HG03432 (cell line): ENCODE measurements at regions not wholly inside any gene's neighbourhood (a gene's known extent, or its start where the extent isn't known, plus 50 kb on each side); places are given as distances from the start of the nearest gene placed in this dataset.

Experiments used
- ATAC-seq: cut with Tn5 transposase; IDR thresholded peaks from one replicate; pipeline ENCODE4 v1.9.1; 2021; ENCODE audit warnings: mild to moderate bottlenecking, moderate library complexity; ENCODE audit not compliant: unreplicated experiment

DNA sequence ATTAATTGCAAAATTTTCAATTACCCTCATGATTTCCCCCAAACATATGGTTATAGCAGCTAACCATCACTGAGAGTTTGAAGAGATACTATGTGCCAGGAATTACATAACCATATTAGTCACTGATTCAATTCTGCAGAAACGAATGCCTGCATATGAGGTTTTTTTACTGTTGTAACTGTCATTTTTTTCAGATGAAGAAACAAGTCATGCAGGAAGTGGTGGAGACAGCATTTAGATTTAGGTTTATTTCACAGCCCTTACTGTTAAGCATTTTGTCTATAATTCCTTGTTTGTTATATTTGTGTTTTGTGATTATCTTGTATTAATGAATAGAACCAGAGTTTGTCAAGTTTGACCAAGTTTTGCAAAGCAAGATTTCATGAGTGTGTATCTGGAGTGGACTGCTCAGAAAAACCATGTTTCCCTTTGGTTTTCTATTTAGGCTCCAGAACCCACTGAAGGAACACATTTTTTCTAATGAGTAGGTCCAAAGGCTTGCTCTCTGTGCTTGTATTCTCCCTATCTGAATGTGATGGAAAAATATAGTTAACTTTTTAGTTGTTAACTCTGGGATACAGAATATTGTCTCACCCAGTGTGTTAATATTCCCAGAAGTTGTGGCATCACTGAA lies 308.5 kb upstream of the ADAMTS5 start:
- ATAC-seq: no peak

DNA sequence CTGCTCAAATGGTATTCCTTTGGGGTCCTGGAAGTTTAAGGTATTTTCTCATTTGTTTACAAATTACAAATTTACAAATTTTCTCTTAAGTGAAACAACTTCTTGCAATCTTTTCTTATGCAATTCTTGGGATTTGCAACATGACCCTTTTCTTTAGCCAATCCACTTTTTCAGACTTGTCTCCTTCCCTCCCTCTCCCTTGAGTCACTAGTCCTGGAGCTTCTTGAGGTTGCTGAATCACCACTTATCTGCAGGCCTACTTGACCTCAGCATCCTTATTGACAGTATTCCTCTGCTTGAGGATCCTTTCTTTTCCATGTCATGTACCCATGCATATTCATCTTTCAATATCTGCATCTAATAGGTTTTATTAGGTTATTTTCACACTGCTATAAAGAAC lies 302.8 kb upstream of the ADAMTS5 start:
- no peak for ATAC-seq

DNA sequence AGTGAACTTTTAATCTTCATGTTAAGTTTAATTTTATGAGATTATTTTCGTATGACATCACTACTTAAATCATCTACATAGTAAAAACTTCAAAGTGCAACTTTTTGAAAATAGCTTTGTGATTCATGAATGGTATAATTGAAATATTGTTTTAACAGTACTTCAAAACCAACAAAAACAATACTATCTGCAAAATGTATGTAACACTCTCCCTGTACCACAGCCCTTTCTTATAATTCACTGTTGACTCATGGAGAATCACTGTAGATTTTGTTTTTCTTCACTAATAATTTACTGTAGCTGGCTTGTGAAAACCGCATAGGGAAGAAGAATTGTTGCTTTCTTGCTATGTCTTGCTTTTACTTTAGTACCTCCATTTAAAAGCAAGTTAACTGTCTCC lies 301.4 kb upstream of the ADAMTS5 start:
- ATAC-seq: no peak

DNA sequence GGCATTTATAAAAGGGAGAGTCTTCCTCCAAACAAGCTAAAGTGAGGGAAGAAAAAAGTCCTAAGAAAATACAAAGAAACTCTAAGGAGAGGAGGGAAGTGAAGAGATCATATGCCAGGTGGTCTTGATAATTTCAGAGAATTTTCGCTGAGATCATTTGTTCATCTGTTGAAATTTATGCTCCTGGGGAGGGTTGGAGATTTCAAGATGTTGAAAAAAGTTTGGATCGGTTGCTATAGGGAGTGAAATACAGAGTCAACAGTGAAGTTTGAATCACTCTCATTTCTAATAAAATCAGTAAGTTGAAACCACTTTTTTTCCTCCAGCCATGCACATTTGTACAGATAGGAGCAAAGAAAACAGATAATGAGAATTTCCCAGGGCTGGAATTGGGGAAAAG lies 299.1 kb upstream of the ADAMTS5 start:
- ATAC-seq: no peak

DNA sequence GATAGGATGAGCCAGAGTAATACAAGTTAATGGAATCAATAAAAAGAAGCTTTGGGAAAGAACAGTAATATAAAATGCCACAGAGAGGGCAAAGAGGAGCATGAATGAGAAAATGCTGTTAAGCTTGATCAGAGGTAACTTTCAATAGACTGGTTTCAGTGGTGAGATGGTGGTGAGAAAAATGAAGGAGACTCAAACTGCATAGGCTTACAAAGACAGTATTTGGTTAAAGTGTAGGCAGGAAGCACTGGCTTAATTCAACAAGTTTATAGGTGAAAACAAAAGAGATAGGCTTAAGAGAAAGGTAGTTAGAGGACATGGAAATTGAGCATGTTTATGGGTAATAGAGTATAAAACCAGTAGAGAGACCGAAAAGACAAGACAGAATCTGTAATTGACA lies 298.6 kb upstream of the ADAMTS5 start:
- ATAC-seq: no peak

DNA sequence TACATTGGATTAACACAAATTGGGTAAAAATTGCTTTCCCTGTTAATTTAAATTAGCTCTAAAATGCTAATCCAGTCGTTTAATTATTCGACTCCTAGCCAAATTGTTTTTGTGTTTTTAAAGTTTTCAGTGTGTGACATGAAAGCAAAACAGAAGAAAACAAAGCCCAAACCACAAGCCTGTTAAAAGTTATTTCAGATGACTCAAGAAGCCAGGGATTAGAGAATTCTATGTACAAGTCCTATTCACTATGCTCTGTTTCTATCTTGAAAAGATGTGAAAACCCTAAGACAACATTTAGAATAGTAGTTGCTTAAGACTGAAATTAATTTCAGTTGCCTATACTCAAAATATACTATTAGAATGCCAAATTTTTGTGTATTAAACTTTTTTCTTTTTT lies 294.8 kb upstream of the ADAMTS5 start:
- ATAC-seq: no peak

DNA sequence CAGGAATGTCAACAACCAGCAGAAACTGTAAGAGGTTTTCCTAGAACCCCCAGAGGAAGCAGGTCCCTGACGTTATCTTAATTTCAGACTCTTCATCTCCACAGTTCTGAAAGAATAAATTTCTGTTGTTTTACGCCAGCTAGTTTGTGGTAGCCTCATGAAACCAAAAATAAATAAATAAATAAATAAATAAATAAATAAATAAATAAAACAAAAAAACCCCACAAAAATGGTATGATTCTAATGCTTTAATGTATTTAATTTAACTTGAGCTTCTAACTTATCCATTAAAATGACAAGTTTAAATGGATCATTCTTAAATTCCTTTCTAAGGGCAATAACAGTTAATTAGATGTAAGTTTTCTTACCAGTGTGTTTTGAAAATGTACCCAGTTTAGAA lies 293.8 kb upstream of the ADAMTS5 start:
- ATAC-seq: no peak

DNA sequence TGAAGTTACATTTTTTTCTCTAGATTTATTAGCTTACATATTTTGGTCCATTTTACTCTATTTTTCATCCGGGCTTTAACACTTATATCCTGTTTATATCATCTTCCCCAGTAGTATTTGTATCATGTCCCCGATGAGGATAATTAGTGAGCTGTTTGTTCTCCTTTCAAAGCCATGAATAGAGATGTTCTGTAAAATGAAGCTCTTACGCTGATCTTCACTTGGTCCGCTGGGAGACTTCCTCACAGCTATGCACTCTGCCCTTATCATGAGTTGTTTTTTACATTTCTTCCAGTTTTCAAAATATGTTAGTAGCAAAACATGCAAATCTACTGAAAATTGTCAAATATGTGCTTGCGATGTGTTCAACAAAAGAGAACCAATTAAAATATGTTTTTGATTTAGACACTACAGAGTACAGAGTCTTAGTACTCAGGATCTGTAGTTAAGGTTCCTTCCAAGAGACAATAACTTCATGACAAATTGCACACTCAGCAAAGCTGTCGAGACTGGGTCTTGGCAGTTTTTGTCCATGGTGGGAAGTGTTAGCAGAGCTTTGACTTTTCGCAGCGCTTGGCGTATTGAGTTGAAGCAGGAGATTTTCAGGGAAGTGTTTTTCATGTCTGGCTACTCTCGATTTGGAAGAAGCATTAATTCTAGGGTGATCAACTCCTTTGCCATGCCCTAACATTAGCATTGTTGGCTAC lies 292.0 kb upstream of the ADAMTS5 start:
- no peak for ATAC-seq

DNA sequence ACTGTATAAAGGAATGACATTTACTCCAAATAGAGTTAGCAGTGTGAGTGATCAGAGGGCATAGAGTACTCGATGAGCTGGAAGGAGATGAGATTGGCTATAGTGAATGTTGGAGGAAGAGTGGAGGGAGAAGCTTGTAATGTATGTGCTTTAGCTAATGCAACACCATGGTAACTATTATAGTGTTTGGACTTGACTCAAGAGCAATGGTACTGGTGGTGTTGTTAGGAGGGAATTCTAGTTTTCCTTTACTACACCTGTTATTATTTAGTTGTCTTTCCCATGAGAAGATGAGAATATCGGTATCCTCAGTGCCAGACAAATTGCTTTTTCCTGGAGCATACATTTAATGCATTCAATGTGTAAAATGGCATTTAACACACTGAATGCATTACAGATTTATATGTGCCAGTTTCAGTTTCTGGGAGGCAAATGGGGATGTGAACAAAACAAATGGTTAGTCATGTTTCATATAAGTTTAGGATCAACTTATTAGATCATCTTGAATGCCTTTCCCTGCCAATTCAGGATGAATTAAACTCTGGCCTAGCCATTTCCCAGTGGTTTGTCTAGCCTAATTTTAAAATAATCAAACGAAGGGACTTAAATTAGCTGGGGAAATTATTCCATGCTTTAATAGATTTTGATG lies 291.1 kb upstream of the ADAMTS5 start:
- ATAC-seq: no peak

DNA sequence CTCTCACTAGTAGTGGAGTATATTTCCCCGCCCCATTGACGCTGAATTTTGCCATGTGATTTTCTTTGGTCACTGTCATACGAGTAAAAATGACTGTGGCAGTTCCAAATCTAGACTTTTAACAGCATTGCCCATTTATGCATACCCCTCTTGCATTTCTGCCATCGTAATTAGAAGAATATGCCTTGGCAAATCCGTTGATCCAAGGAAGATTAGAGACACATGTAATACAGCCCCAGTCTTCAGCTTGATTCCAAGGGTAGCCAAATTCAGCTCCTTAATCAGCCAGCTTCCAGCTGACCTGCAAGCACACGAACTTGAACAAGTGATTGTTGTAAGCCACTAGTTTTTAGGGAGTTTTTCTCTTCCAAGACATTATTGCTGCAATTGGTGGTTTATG lies 290.3 kb upstream of the ADAMTS5 start:
- ATAC-seq: no peak

DNA sequence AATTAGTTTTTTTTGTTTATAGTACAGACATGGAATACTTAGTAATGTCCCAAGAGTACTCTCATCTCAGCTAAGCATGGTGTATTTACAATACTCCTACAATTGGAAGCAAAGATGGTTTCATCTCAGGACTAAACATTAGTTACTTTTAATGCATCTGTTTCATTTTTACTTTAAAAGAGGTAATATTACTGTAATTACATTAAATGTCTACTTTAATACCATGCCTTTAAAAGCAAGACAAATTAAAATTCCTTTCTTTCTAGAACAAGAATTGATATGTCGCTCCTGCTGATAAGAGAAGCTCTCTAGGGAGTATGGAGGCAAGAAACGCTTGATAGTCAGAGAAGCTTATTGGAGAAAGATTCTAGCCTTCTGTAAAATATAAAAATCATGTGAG lies 284.9 kb upstream of the ADAMTS5 start:
- ATAC-seq: no peak

DNA sequence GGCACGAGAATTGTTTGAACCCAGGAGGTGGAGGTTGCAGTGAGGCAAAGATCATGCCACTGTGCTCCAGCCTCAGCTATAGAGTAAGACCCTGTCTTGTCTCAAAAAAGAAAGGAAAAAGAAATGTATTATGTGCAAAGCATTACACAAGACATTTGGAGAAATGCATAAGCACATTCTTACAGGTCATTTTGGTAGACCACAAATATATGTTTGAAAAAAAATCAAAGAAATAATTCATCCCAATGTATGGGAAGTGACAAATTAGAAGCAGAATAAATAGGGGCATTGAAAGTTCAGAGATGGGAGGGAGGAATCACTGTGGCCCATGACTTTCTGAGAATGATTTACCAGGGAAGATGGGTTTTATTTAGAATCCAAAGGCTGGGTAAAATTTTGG lies 283.5 kb upstream of the ADAMTS5 start:
- no peak for ATAC-seq

DNA sequence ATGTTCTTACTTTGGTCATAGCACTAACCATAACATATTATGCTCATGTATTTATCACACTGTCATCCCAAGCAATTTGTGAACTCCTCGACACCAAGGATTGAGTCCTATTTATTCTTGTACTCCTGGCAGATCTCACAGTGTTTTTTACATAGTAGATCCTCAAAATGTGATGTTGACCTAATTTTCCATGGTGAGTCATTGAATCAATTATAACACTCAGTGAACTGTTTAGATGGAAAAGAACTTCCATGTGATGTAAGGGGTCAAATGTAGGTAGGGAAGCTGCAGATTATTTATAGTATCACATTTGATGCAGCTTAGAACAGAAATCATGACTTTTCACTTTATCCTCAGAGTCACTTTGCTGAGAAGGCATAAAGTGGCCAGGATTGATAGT lies 281.9 kb upstream of the ADAMTS5 start:
- ATAC-seq: no peak

DNA sequence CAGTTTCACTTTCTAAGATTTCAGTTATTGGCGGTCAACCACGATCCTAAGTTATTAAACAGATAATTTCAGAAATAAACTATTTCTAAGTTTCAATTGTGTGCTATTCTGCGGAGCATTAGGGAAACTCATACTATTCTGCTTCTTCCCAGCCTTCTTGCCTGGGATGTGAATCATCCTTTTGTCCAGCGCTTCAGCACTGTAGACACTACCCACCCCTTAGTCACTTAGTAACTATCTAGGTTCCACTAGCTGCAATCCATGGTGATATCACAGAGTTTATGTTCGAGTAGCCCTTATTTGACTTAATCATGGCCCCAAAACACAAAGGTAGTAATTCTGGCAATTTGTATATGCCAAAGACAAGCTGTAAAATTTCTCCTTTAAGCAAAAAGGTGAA lies 279.9 kb upstream of the ADAMTS5 start:
- ATAC-seq: no peak

DNA sequence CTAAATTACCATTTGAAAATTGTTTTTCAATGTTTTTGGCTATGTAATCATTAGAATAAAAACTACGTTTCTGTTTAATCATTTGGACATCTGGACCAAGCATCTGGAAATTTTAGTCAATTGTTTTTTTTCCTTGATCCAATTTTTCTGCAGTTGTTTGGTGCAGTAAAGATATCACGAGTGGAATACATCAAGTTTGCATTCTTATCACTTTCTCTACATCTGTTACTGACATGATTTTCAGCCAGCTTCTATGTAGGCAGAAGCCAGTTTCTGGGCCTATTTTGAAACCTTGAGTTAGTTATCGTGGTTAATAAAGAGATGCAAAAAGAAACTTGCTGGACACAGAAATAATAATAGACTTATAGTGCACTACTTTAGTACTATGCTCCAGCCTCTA lies 277.9 kb upstream of the ADAMTS5 start:
- no peak for ATAC-seq

DNA sequence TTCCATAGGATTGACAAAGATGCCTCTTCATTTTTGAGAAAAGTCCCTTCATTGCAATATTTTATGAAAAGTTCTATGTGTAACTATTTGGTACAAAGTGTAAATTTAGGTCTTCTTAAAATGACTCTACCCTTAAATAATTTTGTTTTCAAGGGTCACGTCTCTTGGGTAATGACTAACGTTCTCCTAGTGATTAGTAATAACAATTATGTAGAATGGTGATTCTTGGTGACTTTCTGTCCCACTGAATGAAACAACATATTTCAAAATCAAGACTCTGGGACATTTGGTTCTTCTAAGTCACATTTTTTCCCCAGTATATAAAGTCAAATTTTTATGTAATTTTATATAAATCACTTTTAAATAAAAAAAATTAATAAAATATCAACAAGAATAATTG lies 277.5 kb upstream of the ADAMTS5 start:
- ATAC-seq: no peak

DNA sequence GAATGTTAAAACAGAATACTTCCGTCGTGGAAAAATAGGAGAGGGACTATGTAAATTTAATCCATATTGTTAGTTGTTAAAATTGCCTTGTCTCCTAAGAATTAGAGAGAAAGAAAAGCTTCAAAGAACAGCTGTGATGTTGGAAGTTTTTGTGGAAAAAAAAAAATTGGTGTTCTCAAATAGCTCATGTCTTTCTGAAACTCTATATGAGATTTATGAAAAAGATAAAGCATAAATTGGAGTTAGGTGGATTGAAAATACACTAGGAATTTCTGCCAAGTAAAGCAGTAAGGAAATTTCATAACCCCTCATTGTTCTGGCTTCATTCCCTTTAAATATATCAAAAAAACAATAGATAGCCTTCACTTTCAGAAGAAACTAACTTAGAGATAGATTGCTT lies 274.0 kb upstream of the ADAMTS5 start:
- no peak for ATAC-seq

DNA sequence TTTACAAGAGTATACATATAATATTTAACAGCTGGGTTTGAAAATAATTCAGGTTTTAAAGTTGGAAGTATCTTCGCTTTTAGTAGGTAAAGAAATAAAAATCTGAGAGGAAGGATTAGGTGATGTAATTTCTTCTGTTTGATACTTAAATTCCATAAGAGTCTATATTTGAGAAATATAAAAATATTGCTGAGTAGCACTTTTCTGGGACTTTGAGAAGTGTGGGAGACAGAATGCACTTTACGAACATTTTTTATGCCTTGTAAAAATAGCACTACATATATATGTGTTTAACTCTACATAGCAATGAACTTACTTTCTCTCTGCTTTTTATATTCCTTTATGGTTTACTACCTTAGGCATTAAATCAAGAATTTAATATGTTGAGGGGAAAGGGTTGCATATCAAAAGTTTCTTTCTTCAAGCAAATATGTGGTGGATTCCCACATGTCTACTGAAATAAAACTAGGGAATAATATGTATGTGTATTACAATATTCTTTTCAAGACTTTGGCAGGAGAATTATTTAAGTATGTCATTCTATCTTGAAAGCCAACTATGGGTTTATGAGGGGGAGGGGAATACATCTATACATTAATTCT lies 266.7 kb upstream of the ADAMTS5 start:
- ATAC-seq: no peak

DNA sequence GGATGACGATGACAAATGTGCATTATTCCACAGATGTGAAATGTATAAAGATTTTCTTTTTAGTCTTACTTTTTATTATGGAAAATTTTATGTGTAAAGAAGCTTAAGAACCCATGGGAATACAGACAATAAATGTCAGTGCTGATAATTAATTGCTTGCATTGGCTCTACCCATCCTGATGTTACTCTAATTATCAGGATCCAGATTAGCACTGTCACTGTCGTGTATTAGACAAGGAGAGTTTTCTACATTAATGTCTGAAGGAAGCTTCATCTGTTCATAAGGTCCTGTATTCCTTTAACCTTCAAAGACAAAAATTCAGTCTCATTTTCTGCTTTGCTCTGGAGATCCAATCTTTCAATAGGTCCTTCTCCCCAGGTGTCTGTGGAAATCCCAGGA lies 259.1 kb upstream of the ADAMTS5 start:
- no peak for ATAC-seq

DNA sequence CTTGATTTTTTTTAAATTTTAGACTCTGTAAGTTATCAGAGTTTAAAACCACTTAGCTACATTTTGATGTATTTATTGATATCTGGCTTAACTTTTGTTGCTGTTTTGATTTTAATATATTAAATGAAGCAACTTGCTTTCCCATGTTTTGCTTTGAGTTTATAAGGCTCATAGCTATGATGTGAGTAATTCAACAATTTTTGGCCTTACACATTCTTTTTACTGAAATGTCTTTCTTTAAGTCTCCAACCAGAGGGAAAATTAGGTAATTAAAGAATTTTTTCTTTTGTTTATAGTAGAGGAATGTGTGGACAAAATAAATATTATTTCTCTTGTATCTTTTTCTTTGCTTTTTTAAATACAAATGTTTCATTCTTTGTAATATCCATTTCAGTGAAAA lies 258.3 kb upstream of the ADAMTS5 start:
- ATAC-seq: no peak

DNA sequence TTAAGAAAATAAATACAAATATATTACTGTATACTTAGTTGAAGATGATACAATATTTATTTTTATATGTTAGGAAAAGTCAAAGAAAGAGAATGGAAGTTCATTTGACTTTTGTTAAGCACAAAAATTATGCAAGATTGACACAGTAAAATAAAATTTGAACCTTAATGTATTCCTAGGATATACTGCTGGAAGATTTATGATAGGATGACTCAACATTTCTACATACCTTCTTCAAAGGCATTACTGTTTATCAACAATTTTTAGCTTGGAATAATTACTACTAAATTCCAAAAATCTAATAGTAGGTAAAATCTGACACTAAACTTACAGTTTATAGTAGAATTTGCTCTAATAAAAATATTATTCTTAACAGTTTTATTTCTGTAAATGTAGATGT lies 257.3 kb upstream of the ADAMTS5 start:
- ATAC-seq: no peak

DNA sequence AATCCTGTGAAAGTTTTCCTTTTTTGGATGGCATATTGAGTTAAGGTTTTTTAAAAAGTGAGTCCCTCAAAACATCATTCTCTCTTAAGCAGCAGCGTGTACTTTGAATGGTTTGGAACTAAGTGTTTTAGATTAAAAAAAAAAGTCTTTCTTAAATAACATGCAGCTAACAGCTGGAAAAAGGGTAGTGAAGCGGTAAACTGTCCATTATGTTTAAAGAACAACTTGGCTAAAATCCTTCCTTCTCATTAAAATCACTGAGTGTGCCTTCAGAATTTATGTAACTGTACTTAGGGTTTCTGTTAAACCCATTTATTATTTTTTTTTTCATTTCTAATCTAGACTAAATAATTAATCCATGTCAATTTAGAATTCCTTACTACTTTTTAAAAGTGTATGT lies 254.2 kb upstream of the ADAMTS5 start:
- no peak for ATAC-seq
